ENCODE measurements at regions not wholly inside any gene's neighbourhood (a gene's known extent, or its start where the extent isn't known, plus 50 kb on each side); places are given as distances from the start of the nearest gene placed in this dataset.

GRCh38 chr2:238551091-238551490, 124.4 kb downstream of the ASB1 start:
- H3K4me1 ChIP-seq = no peaks in the 10 kb centered on the region
- H3K9me3 ChIP-seq = peaks cover 0 to 12% of the 10 kb centered on the region in 2 donors
- H3K27me3 ChIP-seq = no peaks in the 10 kb centered on the region
- H3K36me3 ChIP-seq = no peaks in the 10 kb centered on the region
- H3K27ac ChIP-seq = no peak overlapping the region
- no peak for TF ChIP-seq POLR2A (IDR thresholded peaks at IDR 0.05)
- no peak for TF ChIP-seq CTCF (IDR thresholded peaks at IDR 0.05)
- H3K4me3 ChIP-seq = no peak overlapping the region
- DNase-seq = no peak
- intact Hi-C loops (cut with DNase I; ENCODE audit: low total_unique reads) = no loop called here

GRCh38 chr2:238552226-238552625, 125.5 kb downstream of the ASB1 start:
- no peak for TF ChIP-seq POLR2A (IDR thresholded peaks at IDR 0.05)
- TF ChIP-seq CTCF (IDR thresholded peaks at IDR 0.05) = no peak
- DNase-seq = no peak
- Histone ChIP-seq H3K27ac (no peak overlapping the region), H3K9me3 (peaks cover 0 to 8% of the 10 kb centered on the region in 2 donors), H3K4me1 (no peaks in the 10 kb centered on the region), H3K27me3 (no peaks in the 10 kb centered on the region), H3K36me3 (no peaks in the 10 kb centered on the region), H3K4me3 (no peak overlapping the region)
- intact Hi-C loops (cut with DNase I; ENCODE audit: low total_unique reads) = no loop called here

DNA sequence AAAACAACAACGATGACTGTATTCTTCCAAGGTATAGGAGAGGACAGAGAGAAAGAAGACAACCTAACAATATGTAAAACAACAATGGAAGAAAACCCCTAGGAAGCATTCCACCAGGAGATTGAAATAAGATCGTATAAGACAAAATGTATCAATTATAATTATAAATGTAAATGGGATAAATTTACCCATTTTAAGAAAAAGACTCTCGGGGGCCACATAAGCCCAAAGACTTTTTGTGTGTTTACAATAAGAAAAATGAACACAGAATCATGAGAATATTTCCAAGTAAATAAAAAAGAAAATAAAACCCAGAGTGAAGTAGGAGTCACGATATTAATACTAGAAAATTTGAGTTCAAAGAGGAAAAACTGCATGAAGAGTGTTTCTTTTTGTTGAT, 126.4 kb downstream of the ASB1 start:
- Histone ChIP-seq H3K27ac (no peak overlapping the region), H3K36me3 (no peaks in the 10 kb centered on the region), H3K4me1 (no peaks in the 10 kb centered on the region), H3K4me3 (no peak overlapping the region), H3K9me3 (peaks cover 0 to 8% of the 10 kb centered on the region in 2 donors), H3K27me3 (no peaks in the 10 kb centered on the region)
- DNase-seq = no peak
- intact Hi-C loops (cut with DNase I; ENCODE audit: low total_unique reads) = no loop called here
- TF ChIP-seq CTCF (IDR thresholded peaks at IDR 0.05) (no peak), POLR2A (IDR thresholded peaks at IDR 0.05) (no peak)

DNA sequence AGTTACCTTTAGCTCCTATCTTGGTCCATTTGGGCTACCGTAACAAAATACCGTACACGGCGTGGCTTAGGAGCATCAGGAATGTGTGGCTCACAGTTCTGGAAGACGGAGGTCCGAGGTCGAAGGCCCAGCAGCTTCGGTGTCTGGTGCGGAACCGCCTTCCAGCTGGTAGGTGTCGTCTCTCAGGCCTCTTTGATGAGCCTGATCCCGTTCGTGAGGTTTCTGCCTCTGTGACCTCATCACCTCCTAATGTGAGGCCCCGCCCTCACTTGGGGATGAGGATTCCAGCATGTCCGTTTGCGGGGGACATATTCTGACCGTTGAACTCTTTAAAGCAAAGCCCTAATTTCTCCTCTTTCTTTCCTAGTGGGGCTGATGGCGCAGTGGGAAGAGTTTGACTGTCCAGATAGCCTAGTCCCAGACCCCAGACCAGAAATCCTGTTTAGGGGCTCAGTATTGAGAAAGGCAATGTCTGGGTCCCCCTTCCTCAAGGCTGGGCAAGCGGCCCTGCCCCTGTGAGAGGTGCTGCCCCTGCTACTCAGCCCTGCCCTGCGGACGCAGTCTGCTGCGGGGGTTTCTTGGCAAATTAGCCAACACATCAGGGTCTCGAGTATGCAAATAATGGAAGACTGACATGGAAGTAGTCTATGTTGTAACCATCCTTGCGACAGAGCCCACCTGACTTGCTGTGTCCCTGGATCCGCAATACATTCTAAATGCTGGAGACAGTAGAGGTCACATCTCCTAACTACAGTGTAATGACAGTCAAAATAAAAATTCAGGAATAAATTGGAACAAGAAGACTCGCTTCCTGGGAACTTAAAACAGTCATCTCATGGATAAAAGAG, 128.0 kb downstream of the ASB1 start:
- Histone ChIP-seq H3K27ac (no peak overlapping the region), H3K9me3 (peaks cover 0 to 8% of the 10 kb centered on the region in 2 donors), H3K4me3 (no peak overlapping the region), H3K36me3 (no peaks in the 10 kb centered on the region), H3K4me1 (no peaks in the 10 kb centered on the region), H3K27me3 (no peaks in the 10 kb centered on the region)
- no peak for TF ChIP-seq POLR2A (IDR thresholded peaks at IDR 0.05)
- no peak for TF ChIP-seq CTCF (IDR thresholded peaks at IDR 0.05)
- intact Hi-C loops (cut with DNase I; ENCODE audit: low total_unique reads) = no loop called here
- no peak for DNase-seq

DNA sequence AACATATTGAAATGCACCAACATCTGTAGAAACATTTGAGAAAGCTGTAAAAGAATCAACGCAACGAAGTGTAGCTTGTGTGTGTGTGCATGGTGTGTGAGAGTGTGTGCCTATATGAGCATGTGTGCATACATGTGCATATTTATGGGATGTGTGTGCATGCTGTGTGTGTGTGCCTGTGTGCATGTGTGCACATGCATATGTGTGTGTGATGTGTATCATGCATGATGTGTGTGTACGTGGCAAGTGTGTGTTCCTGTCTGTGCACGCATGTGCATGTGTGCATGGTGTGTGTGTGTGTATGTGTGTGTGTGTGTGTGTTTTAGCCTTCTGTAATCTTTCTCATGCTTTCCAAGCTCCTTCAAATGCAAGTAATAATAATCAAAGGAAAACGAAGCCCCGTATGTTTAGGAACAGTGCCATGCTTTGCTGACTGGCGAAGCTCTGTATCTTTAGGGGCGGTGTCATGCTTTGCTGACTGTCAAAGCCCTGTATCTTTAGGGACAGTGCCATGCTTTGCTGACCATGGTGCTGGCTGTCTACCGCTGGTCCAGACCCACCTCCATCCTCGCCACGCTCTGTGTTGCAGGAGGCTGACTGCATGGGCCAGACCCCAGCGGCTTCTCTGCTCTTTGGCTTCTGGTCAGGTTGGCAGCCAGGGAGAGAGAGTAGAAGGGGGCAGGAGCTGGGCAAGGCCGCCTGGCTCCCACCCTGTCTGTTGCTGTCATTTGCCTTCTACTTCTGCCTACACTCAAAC, 129.2 kb downstream of the ASB1 start:
- intact Hi-C loops (cut with DNase I; ENCODE audit: low total_unique reads) = no loop called here
- no peak for TF ChIP-seq POLR2A (IDR thresholded peaks at IDR 0.05)
- TF ChIP-seq CTCF (IDR thresholded peaks at IDR 0.05) = no peak
- no peaks in the 10 kb centered on the region for H3K27me3 ChIP-seq
- no peaks in the 10 kb centered on the region for H3K36me3 ChIP-seq
- no peak for DNase-seq
- H3K9me3 ChIP-seq = peaks cover 0 to 8% of the 10 kb centered on the region in 2 donors
- H3K4me3 ChIP-seq = no peak overlapping the region
- no peak overlapping the region for H3K27ac ChIP-seq
- H3K4me1 ChIP-seq = no peaks in the 10 kb centered on the region

Data from uterus (tissue), 3 donors.